H1 (cell line): ENCODE measurements at regions not wholly inside any gene's neighbourhood (a gene's known extent, or its start where the extent isn't known, plus 50 kb on each side); places are given as distances from the start of the nearest gene placed in this dataset.

Experiments used
- CHD2 ChIP-seq: IDR thresholded peaks from 2 replicates; pipeline ENCODE4 v1.6.1; 2012; ENCODE audit warnings: low read length, improper control_type of control experiment
- CTBP2 ChIP-seq: IDR thresholded peaks from 2 replicates; pipeline ENCODE4 v1.7.0; 2011; ENCODE audit warnings: borderline replicate concordance, mild to moderate bottlenecking, moderate library complexity, mixed read lengths, low read length; ENCODE audit not compliant: insufficient read depth, insufficient read length
- EP300 ChIP-seq, 2 experiments: IDR thresholded peaks; 1 replicate in 1 of 2; 2 replicates in 1 of 2; pipeline ENCODE4 v1.6.1; 2011 to 2012; ENCODE audit warnings: low read depth in 2 of 2, low read length in 2 of 2, mild to moderate bottlenecking in 2 of 2, borderline replicate concordance in 1 of 2, inconsistent platforms in 1 of 2, moderate library complexity in 1 of 2
- TAF1 ChIP-seq: IDR thresholded peaks from 2 replicates; pipeline ENCODE4 v1.6.1; 2011; ENCODE audit warnings: mild to moderate bottlenecking, low read depth, low read length
- TF ChIP-seq, protein P1 (sequence below): fragments of 300-600 bp; sonication (generic); IDR thresholded peaks from 2 replicates; pipeline ENCODE4 v1.7.1; 2012; ENCODE audit warnings: low read length, moderate library complexity, mild to moderate bottlenecking, inconsistent platforms; ENCODE audit not compliant: insufficient replicate concordance

DNA sequence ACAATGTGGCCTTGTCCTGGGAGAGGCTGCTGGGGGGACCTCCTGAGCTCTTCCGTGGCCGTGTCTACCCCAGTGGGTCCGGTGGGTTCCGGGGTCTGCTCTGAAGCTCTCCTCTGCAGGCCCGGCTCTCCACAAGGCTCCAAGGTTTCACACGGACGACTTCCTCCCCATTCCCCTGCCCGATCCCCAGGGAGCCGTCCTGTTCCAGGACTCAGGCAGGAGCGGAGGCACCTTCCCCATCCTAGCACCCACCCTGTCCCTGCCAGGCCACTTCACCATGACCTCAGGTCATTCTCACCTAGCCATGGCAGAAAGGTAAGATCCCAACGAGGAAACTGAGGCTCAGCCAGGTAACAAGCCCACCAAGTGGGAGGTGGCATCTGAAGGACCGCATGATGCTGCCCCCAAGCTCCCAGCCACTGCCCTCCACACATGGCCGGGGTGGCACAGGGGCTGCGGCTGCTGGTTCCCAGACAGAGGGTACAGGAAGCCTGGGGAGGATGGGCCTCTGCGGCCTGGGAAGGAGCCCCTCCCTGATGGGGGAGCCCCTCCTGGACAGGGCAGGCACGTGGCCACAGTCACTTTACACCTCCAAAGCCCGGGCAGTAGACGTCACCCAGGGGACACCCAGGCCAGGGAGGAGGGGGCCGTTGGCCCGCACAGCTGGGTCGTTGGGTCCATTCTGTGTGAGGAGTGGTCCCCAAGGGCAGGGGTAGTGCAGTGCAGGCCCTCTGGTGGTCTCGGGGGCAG lies 274.0 kb downstream of the NDUFA10 start (continued):
- TF ChIP-seq, protein P1, sequence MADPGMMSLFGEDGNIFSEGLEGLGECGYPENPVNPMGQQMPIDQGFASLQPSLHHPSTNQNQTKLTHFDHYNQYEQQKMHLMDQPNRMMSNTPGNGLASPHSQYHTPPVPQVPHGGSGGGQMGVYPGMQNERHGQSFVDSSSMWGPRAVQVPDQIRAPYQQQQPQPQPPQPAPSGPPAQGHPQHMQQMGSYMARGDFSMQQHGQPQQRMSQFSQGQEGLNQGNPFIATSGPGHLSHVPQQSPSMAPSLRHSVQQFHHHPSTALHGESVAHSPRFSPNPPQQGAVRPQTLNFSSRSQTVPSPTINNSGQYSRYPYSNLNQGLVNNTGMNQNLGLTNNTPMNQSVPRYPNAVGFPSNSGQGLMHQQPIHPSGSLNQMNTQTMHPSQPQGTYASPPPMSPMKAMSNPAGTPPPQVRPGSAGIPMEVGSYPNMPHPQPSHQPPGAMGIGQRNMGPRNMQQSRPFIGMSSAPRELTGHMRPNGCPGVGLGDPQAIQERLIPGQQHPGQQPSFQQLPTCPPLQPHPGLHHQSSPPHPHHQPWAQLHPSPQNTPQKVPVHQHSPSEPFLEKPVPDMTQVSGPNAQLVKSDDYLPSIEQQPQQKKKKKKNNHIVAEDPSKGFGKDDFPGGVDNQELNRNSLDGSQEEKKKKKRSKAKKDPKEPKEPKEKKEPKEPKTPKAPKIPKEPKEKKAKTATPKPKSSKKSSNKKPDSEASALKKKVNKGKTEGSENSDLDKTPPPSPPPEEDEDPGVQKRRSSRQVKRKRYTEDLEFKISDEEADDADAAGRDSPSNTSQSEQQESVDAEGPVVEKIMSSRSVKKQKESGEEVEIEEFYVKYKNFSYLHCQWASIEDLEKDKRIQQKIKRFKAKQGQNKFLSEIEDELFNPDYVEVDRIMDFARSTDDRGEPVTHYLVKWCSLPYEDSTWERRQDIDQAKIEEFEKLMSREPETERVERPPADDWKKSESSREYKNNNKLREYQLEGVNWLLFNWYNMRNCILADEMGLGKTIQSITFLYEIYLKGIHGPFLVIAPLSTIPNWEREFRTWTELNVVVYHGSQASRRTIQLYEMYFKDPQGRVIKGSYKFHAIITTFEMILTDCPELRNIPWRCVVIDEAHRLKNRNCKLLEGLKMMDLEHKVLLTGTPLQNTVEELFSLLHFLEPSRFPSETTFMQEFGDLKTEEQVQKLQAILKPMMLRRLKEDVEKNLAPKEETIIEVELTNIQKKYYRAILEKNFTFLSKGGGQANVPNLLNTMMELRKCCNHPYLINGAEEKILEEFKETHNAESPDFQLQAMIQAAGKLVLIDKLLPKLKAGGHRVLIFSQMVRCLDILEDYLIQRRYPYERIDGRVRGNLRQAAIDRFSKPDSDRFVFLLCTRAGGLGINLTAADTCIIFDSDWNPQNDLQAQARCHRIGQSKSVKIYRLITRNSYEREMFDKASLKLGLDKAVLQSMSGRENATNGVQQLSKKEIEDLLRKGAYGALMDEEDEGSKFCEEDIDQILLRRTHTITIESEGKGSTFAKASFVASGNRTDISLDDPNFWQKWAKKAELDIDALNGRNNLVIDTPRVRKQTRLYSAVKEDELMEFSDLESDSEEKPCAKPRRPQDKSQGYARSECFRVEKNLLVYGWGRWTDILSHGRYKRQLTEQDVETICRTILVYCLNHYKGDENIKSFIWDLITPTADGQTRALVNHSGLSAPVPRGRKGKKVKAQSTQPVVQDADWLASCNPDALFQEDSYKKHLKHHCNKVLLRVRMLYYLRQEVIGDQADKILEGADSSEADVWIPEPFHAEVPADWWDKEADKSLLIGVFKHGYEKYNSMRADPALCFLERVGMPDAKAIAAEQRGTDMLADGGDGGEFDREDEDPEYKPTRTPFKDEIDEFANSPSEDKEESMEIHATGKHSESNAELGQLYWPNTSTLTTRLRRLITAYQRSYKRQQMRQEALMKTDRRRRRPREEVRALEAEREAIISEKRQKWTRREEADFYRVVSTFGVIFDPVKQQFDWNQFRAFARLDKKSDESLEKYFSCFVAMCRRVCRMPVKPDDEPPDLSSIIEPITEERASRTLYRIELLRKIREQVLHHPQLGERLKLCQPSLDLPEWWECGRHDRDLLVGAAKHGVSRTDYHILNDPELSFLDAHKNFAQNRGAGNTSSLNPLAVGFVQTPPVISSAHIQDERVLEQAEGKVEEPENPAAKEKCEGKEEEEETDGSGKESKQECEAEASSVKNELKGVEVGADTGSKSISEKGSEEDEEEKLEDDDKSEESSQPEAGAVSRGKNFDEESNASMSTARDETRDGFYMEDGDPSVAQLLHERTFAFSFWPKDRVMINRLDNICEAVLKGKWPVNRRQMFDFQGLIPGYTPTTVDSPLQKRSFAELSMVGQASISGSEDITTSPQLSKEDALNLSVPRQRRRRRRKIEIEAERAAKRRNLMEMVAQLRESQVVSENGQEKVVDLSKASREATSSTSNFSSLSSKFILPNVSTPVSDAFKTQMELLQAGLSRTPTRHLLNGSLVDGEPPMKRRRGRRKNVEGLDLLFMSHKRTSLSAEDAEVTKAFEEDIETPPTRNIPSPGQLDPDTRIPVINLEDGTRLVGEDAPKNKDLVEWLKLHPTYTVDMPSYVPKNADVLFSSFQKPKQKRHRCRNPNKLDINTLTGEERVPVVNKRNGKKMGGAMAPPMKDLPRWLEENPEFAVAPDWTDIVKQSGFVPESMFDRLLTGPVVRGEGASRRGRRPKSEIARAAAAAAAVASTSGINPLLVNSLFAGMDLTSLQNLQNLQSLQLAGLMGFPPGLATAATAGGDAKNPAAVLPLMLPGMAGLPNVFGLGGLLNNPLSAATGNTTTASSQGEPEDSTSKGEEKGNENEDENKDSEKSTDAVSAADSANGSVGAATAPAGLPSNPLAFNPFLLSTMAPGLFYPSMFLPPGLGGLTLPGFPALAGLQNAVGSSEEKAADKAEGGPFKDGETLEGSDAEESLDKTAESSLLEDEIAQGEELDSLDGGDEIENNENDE: no peak
- no peak for TF ChIP-seq TAF1
- TF ChIP-seq EP300 (IDR thresholded peaks at IDR 0.05; ENCODE audit: borderline replicate concordance in 1 of 2, low read depth in 2 of 2, low read length in 2 of 2): no peak
- no peak for TF ChIP-seq CTBP2
- no peak for TF ChIP-seq CHD2
